HEK293T (cell line): ENCODE measurements at regions not wholly inside any gene's neighbourhood (a gene's known extent, or its start where the extent isn't known, plus 50 kb on each side); places are given as distances from the start of the nearest gene placed in this dataset.

Source experiments
- BHLHE40 ChIP-seq: fragments of 450-650 bp; IDR thresholded peaks from 2 replicates; pipeline ENCODE4 v1.6.1; 2016; ENCODE audit warnings: mild to moderate bottlenecking, moderate library complexity, borderline replicate concordance
- CTBP1 ChIP-seq: fragments of 450-650 bp; IDR thresholded peaks from 2 replicates; pipeline ENCODE4 v1.6.1; 2016; ENCODE audit warnings: borderline replicate concordance
- FOXM1 ChIP-seq: fragments of 450-650 bp; IDR thresholded peaks from 2 replicates; pipeline ENCODE4 v1.6.1; 2017; ENCODE audit warnings: mild to moderate bottlenecking, borderline replicate concordance
- TF ChIP-seq, protein P1 (sequence below): fragments of 450-650 bp; IDR thresholded peaks from 2 replicates; pipeline ENCODE4 v1.6.1; 2016

DNA sequence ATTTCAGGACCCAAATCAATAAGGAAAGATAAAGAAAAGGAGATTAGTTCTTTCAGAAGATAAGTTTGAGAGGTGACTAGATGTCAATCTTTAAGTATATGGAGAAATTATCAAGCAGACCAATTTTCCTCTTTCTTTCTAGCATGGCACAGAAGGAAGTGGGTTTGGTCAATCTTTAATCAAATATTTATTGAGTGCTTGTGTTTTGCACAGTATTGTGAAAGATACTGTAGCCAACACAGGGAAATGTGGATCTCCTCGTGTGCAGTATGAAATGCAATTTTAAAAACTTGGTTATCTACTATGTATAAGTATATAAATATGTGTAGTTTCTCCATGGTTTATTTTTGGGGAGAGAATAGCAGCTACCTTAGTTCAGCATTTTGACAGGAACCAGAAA, 655.2 kb downstream of the RAPGEF2 start:
- TF ChIP-seq FOXM1, result no peak
- TF ChIP-seq BHLHE40, result no peak
- TF ChIP-seq, protein P1, sequence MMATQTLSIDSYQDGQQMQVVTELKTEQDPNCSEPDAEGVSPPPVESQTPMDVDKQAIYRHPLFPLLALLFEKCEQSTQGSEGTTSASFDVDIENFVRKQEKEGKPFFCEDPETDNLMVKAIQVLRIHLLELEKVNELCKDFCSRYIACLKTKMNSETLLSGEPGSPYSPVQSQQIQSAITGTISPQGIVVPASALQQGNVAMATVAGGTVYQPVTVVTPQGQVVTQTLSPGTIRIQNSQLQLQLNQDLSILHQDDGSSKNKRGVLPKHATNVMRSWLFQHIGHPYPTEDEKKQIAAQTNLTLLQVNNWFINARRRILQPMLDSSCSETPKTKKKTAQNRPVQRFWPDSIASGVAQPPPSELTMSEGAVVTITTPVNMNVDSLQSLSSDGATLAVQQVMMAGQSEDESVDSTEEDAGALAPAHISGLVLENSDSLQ, result no peak
- TF ChIP-seq CTBP1, result no peak
